Activated naive CD8-positive, alpha-beta T cell treated with anti-CD3 and anti-CD28 coated beads, Interleukin-2, amount 50 U/mL, for 24 hours (primary cell): ENCODE measurements at regions not wholly inside any gene's neighbourhood (a gene's known extent, or its start where the extent isn't known, plus 50 kb on each side); places are given as distances from the start of the nearest gene placed in this dataset.
"Not testable (repeated sequence)": the region's sequence is repeated elsewhere in the genome, so short reads cannot be mapped to it uniquely, and the experiment has no call there.

Experiments
- ATAC-seq: fragments of 150-1000 bp; cut with Tn5 transposase; one replicate; pipeline ENCODE4 v1.10.0; 2021
- DNase-seq: peaks from one replicate; pipeline ENCODE4 v3.0.0; 2021
- H3K27ac Mint-ChIP-seq: one replicate; pipeline ENCODE4 v1.8.0; 2021; ENCODE audit warnings: mild to moderate bottlenecking, mixed read lengths
- H3K27me3 Mint-ChIP-seq: one replicate; pipeline ENCODE4 v1.8.0; 2021; ENCODE audit warnings: mixed read lengths
- H3K36me3 Mint-ChIP-seq: one replicate; pipeline ENCODE4 v1.8.0; 2021; ENCODE audit warnings: low read depth, mixed read lengths
- H3K4me1 Mint-ChIP-seq: one replicate; pipeline ENCODE4 v1.8.0; 2021; ENCODE audit warnings: mixed read lengths
- H3K4me3 Mint-ChIP-seq: one replicate; pipeline ENCODE4 v1.8.0; 2021; ENCODE audit warnings: mild to moderate bottlenecking, moderate library complexity, mixed read lengths
- H3K9me3 Mint-ChIP-seq: one replicate; pipeline ENCODE4 v1.8.0; 2021; ENCODE audit warnings: mixed read lengths

DNA sequence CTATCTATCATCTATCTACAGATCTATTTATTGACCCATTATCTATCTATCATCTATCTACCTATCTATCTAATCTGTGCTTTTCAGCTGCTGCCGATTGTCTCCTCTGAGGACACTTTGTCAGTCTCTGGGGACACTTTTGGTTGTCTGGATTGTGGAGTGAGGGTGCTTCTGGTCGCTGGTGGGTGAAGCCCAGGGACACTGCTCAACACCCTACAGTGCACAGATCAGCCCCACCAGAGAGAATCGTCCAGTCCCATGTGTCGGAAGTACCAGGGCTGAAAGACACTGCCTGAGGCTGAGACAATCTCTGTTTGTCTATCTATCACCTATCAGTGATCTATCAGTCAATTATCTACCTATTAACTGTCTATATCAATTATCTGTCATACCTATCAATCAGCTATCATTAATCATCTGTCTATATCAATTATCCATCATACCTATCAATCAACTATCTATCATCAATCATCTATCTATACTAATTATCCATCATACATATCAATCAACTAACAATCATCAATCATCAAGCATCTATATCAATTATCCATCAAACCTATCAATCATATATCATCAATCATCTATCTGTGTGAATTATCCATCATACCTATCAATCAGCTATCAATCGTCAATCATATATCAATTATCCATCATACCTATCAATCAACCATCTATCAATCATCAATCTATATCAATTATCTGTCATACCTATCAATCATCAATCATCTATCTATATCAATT, 70.0 kb upstream of the PPP2R3B start:
- peaks cover 16% of the 10 kb centered on the region for H3K27me3 Mint-ChIP-seq
- no peak for ATAC-seq
- DNase-seq = no peak
- H3K36me3 Mint-ChIP-seq = no peaks in the 10 kb centered on the region
- no peak overlapping the region for H3K4me3 Mint-ChIP-seq
- peaks cover 13% of the 10 kb centered on the region for H3K9me3 Mint-ChIP-seq
- H3K4me1 Mint-ChIP-seq = no peaks in the 10 kb centered on the region
- H3K27ac Mint-ChIP-seq = no peak overlapping the region

- H3K9me3 Mint-ChIP-seq = peaks cover 19% of the 10 kb centered on the region
- no peaks in the 10 kb centered on the region for H3K4me1 Mint-ChIP-seq
- no peak overlapping the region for H3K4me3 Mint-ChIP-seq
- no peaks in the 10 kb centered on the region for H3K36me3 Mint-ChIP-seq
- peaks cover 13% of the 10 kb centered on the region for H3K27me3 Mint-ChIP-seq
- ATAC-seq = no peak
- DNase-seq = no peak
- H3K27ac Mint-ChIP-seq = no peak overlapping the region
Observed at GRCh38 chrX:457292-457679, 70.6 kb upstream of the PPP2R3B start.

GRCh38 chrX:458631-459061, 71.9 kb upstream of the PPP2R3B start:
- Mint-ChIP-seq H3K9me3 (peaks cover 22% of the 10 kb centered on the region), H3K27ac (no peak overlapping the region), H3K4me1 (no peaks in the 10 kb centered on the region), H3K27me3 (peaks cover 13% of the 10 kb centered on the region), H3K36me3 (no peaks in the 10 kb centered on the region), H3K4me3 (no peak overlapping the region)
- ATAC-seq = no peak
- no peak for DNase-seq

- no peak for ATAC-seq
- H3K9me3 Mint-ChIP-seq = peaks cover 22% of the 10 kb centered on the region
- no peaks in the 10 kb centered on the region for H3K4me1 Mint-ChIP-seq
- no peak for DNase-seq
- H3K27me3 Mint-ChIP-seq = peaks cover 13% of the 10 kb centered on the region
- no peak overlapping the region for H3K27ac Mint-ChIP-seq
- no peak overlapping the region for H3K4me3 Mint-ChIP-seq
- no peaks in the 10 kb centered on the region for H3K36me3 Mint-ChIP-seq
Observed at GRCh38 chrX:459611-460010, 72.9 kb upstream of the PPP2R3B start.

DNA sequence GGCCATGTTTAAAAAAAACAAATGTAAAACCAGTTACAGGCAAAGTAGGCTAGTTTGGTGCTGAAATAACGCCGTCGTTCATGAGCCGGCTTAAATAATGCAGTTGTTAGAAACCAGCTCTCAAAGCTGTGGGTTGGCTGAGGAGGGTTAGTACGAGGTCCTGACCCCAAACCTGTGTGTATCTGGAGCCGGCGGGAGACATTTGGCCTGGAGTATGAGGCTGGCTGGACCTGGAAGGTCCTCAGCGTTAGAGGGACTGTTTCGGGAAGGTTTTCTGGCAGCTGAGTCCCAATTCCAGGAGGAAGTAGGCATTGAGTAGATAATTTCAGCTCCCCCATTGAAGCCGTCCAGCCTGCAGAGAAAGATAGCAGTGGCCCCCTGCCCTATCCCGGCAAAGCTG, 73.4 kb upstream of the PPP2R3B start:
- Mint-ChIP-seq H3K36me3 (no peaks in the 10 kb centered on the region), H3K9me3 (peaks cover 22% of the 10 kb centered on the region), H3K27me3 (peaks cover 13% of the 10 kb centered on the region), H3K4me1 (no peaks in the 10 kb centered on the region), H3K4me3 (no peak overlapping the region), H3K27ac (no peak overlapping the region)
- DNase-seq (no peak), ATAC-seq (no peak)

DNA sequence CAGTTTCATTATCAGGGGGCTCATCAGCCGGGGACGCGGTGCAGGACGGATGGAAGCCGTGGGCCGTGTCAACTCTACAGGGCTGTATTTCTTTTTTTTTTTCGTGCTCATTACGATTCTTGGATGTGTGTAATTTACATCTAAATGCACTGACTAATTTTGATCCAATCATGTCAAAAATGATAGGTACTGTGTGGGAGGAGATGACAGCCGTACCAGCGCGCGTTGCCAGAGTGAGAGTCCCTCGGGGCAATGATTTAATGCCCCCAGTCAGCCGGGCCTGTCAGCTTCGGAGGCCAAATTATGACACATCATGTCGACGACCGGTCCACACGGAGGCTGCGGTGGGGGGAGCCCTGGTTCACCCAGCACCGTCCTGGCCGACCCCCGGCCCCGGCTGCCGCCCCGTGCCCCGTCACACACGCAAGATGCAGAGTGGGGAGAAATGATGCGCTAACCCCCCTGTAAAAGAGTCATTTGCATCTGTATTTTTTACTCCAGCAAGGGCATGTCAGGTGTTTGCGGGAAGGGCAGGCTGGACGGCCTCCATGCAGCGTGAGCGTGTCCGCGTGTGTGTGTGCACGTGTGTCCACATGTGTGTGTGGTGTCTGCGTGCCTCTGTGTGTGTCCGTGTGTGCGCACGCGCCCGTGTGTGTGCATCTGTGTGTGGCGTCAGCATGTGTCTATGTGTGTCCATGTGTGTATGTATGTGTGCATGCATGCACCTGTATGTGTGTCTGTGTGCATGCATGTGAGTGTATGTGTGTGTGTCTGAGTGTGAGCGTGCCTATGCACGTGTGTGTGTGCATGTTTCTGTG, 74.3 kb upstream of the PPP2R3B start:
- Mint-ChIP-seq H3K27me3 (peaks cover 11% of the 10 kb centered on the region), H3K4me1 (no peaks in the 10 kb centered on the region), H3K27ac (no peak overlapping the region), H3K36me3 (no peaks in the 10 kb centered on the region), H3K9me3 (peaks cover 22% of the 10 kb centered on the region), H3K4me3 (no peak overlapping the region)
- DNase-seq (no peak), ATAC-seq (no peak)

DNA sequence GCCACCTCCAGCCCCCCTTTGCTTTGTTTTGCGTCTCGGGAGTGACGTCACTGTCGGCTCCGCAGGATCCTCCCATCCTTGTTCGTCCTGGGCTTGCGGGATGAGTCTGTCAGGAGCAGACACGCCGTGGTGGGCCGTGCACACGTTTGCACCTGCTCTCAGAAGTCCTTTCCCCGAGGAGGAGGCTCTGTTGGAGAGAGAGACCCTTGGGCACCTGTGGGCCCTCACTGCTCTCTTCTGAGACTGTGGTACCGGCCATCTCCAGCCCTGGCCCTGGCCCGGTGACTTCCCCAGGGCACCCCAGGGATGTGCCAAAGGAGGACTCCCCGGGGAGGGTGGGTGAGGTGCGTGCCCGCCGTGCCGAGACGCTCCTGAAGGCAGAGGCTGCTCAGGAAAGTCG, 76.1 kb upstream of the PPP2R3B start:
- no peak overlapping the region for H3K27ac Mint-ChIP-seq
- no peak overlapping the region for H3K4me3 Mint-ChIP-seq
- peaks cover 14% of the 10 kb centered on the region for H3K9me3 Mint-ChIP-seq
- H3K36me3 Mint-ChIP-seq = no peaks in the 10 kb centered on the region
- ATAC-seq (no peak), DNase-seq (no peak)
- no peaks in the 10 kb centered on the region for H3K4me1 Mint-ChIP-seq
- H3K27me3 Mint-ChIP-seq = no peaks in the 10 kb centered on the region

- H3K9me3 Mint-ChIP-seq = peaks cover 14% of the 10 kb centered on the region
- no peaks in the 10 kb centered on the region for H3K36me3 Mint-ChIP-seq
- no peaks in the 10 kb centered on the region for H3K4me1 Mint-ChIP-seq
- no peaks in the 10 kb centered on the region for H3K27me3 Mint-ChIP-seq
- ATAC-seq (no peak), DNase-seq (no peak)
- no peak overlapping the region for H3K27ac Mint-ChIP-seq
- no peak overlapping the region for H3K4me3 Mint-ChIP-seq
Observed at GRCh38 chrX:465418-466215, 78.9 kb upstream of the PPP2R3B start.

- H3K36me3 Mint-ChIP-seq, DNase-seq, H3K27me3 Mint-ChIP-seq, H3K9me3 Mint-ChIP-seq, H3K4me1 Mint-ChIP-seq, H3K27ac Mint-ChIP-seq, H3K4me3 Mint-ChIP-seq, ATAC-seq: not testable (repeated sequence)
Observed at GRCh38 chrX:466836-467235, 80.1 kb upstream of the PPP2R3B start.

DNA sequence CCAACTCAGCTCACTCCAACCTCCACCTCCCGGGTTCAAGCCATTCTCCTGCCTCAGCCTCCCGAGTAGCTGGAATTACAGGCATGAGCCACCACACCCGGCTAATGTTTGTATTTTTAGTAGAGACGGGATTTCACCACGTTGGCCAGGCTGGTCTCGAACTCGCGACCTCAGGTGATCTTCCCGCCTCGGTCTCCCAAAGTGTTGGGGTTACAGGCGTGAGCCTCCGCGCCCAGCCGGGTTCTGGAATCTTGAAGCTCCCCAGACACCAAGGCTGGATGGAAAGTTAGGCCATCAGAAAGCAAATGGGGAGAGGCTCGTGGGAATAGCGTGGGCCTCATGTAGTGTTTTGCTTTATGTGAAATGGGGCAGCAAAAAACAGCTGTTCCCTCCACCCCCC, 81.0 kb upstream of the PPP2R3B start:
- not testable (repeated sequence) for DNase-seq, H3K4me1 Mint-ChIP-seq, H3K9me3 Mint-ChIP-seq, H3K27ac Mint-ChIP-seq, H3K27me3 Mint-ChIP-seq, H3K4me3 Mint-ChIP-seq, H3K36me3 Mint-ChIP-seq, ATAC-seq

GRCh38 chrX:468979-469378, 82.3 kb upstream of the PPP2R3B start:
- H3K27me3 Mint-ChIP-seq = no peaks in the 10 kb centered on the region
- no peaks in the 10 kb centered on the region for H3K4me1 Mint-ChIP-seq
- DNase-seq (no peak), ATAC-seq (no peak)
- peaks cover 5% of the 10 kb centered on the region for H3K9me3 Mint-ChIP-seq
- H3K36me3 Mint-ChIP-seq = no peaks in the 10 kb centered on the region
- no peak overlapping the region for H3K27ac Mint-ChIP-seq
- H3K4me3 Mint-ChIP-seq = no peak overlapping the region

GRCh38 chrX:470686-471085, 84.0 kb upstream of the PPP2R3B start:
- Mint-ChIP-seq H3K9me3 (peaks cover 5% of the 10 kb centered on the region), H3K27ac (no peak overlapping the region), H3K4me3 (no peak overlapping the region), H3K27me3 (no peaks in the 10 kb centered on the region), H3K4me1 (no peaks in the 10 kb centered on the region), H3K36me3 (no peaks in the 10 kb centered on the region)
- no peak for DNase-seq
- no peak for ATAC-seq

GRCh38 chrX:471281-471680, 84.6 kb upstream of the PPP2R3B start:
- no peak overlapping the region for H3K4me3 Mint-ChIP-seq
- ATAC-seq = no peak
- no peaks in the 10 kb centered on the region for H3K27me3 Mint-ChIP-seq
- H3K9me3 Mint-ChIP-seq = peaks cover 5% of the 10 kb centered on the region
- no peak for DNase-seq
- H3K4me1 Mint-ChIP-seq = no peaks in the 10 kb centered on the region
- H3K36me3 Mint-ChIP-seq = no peaks in the 10 kb centered on the region
- no peak overlapping the region for H3K27ac Mint-ChIP-seq

DNA sequence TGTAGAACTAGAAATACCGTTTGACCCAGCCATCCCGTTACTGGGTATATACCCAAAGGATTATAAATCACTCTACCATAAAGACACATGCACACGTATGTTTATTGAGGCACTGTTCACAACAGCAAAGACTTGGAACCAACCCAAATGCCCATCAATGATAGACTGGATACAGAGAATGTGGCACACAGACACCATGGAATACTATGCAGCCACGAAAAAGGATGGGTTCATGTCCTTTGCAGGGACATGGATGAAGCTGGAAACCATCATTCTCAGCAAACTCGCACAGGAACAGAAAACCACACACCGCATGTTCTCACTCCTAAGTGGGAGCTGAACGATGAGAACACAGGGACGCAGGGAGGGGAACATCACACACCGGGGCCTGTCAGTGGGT, 85.6 kb upstream of the PPP2R3B start:
- not testable (repeated sequence) for H3K27me3 Mint-ChIP-seq, H3K36me3 Mint-ChIP-seq, DNase-seq, ATAC-seq, H3K9me3 Mint-ChIP-seq, H3K4me1 Mint-ChIP-seq, H3K4me3 Mint-ChIP-seq, H3K27ac Mint-ChIP-seq
